GM21515 (cell line): ENCODE measurements at regions not wholly inside any gene's neighbourhood (a gene's known extent, or its start where the extent isn't known, plus 50 kb on each side); places are given as distances from the start of the nearest gene placed in this dataset.

ENCODE experiments used
- ATAC-seq: cut with Tn5 transposase; IDR thresholded peaks from one replicate; pipeline ENCODE4 v1.9.1; 2021; ENCODE audit not compliant: unreplicated experiment

- ATAC-seq, result no peak
Observed at GRCh38 chr12:84294246-84294645, 618.4 kb downstream of the SLC6A15 start.

- ATAC-seq, result no peak
Observed at GRCh38 chr12:84290168-84290567, 622.4 kb downstream of the SLC6A15 start.

GRCh38 chr12:84277986-84278385 is 634.6 kb downstream of the SLC6A15 start:
- ATAC-seq, result no peak

- ATAC-seq, result no peak
Observed at GRCh38 chr12:84276215-84276614, 636.4 kb downstream of the SLC6A15 start.

GRCh38 chr12:84272324-84272723 is 640.3 kb downstream of the SLC6A15 start:
- ATAC-seq, result no peak

GRCh38 chr12:84270470-84271140 is 642.0 kb downstream of the SLC6A15 start:
- no peak for ATAC-seq

GRCh38 chr12:84247931-84248330 is 664.7 kb downstream of the SLC6A15 start:
- no peak for ATAC-seq

GRCh38 chr12:84243686-84244085 is 668.9 kb downstream of the SLC6A15 start:
- ATAC-seq, result no peak

GRCh38 chr12:84222841-84223240 is 689.8 kb downstream of the SLC6A15 start:
- no peak for ATAC-seq

GRCh38 chr12:84218406-84218805 is 694.2 kb downstream of the SLC6A15 start:
- no peak for ATAC-seq

- no peak for ATAC-seq
Observed at GRCh38 chr12:84201976-84202375, 710.6 kb downstream of the SLC6A15 start.

- no peak for ATAC-seq
Observed at GRCh38 chr12:84198294-84198946, 714.2 kb downstream of the SLC6A15 start.

GRCh38 chr12:84191779-84192178 is 720.8 kb downstream of the SLC6A15 start:
- ATAC-seq, result no peak

GRCh38 chr12:84186433-84186832 is 726.2 kb downstream of the SLC6A15 start:
- no peak for ATAC-seq

- no peak for ATAC-seq
Observed at GRCh38 chr12:84183576-84183975, 729.0 kb downstream of the SLC6A15 start.

- no peak for ATAC-seq
Observed at GRCh38 chr12:84174115-84174514, 738.5 kb downstream of the SLC6A15 start.

- ATAC-seq, result no peak
Observed at GRCh38 chr12:84172823-84173424, 739.7 kb downstream of the SLC6A15 start.

- ATAC-seq, result no peak
Observed at GRCh38 chr12:84166812-84167211, 745.8 kb downstream of the SLC6A15 start.

GRCh38 chr12:84165998-84166571 is 746.5 kb downstream of the SLC6A15 start:
- no peak for ATAC-seq

- no peak for ATAC-seq
Observed at GRCh38 chr12:84161296-84161695, 751.3 kb downstream of the SLC6A15 start.

GRCh38 chr12:84159260-84159659 is 753.3 kb downstream of the SLC6A15 start:
- no peak for ATAC-seq

- ATAC-seq, result no peak
Observed at GRCh38 chr12:84157170-84157569, 755.4 kb downstream of the SLC6A15 start.
